SK-N-SH (cell line): ENCODE measurements at regions not wholly inside any gene's neighbourhood (a gene's known extent, or its start where the extent isn't known, plus 50 kb on each side); places are given as distances from the start of the nearest gene placed in this dataset.

ENCODE experiments used
- CTCF ChIA-PET: fragments of 300-600, 350-600 bp; formaldehyde crosslinking; extraction: SDS; loops from one replicate; lab custom pipeline; 2021; lab: Yijun Ruan, JAX
- POLR2A ChIA-PET: fragments of 350-600 bp; sonication (Branson Sonifier 250); formaldehyde crosslinking; extraction: SDS; loops from one replicate; lab custom pipeline; 2020; ENCODE audit warnings: antibody characterized with exemption, inconsistent platforms; lab: Yijun Ruan, JAX
- DNase-seq: peaks from one replicate; pipeline ENCODE4 v3.0.0; 2012
- H2AFZ ChIP-seq: fragments of 200-600 bp; sonication (generic); 2 replicates; pipeline ENCODE4 v1.8.1; 2016; ENCODE audit warnings: antibody characterized with exemption, mild to moderate bottlenecking, low read depth
- H3F3A ChIP-seq: fragments of 200-600 bp; sonication (generic); replicated peaks from 2 replicates; pipeline ENCODE3; 2016; ENCODE audit warnings: antibody characterized with exemption, mild to moderate bottlenecking; ENCODE audit not compliant: insufficient read depth
- H3K27ac ChIP-seq, 2 experiments: fragments of 200-500 bp in 1 of 2; fragments of 200-600 bp in 1 of 2; sonication (Bioruptor generic) in 1 of 2; sonication (generic), shearing (Covaris generic) in 1 of 2; 2 replicates each; pipeline versions ENCODE4 v1.5.1 to v1.6.1; 2014 to 2016; ENCODE audit warnings: low read depth in 2 of 2, inconsistent platforms in 1 of 2, low read length in 1 of 2, mild to moderate bottlenecking in 1 of 2, mixed read lengths in 1 of 2
- H3K27me3 ChIP-seq: fragments of 200-600 bp; sonication (generic), shearing (Covaris generic); 2 replicates; pipeline ENCODE4 v1.6.1; 2016; ENCODE audit warnings: mixed run types; ENCODE audit not compliant: insufficient read depth
- H3K36me3 ChIP-seq, 2 experiments: fragments of 200-500 bp in 1 of 2; fragments of 200-600 bp in 1 of 2; sonication (Bioruptor generic) in 1 of 2; sonication (generic) in 1 of 2; replicated peaks in 1 of 2; 2 replicates each; pipeline versions ENCODE3 to v1.5.1; 2014 to 2016; ENCODE audit warnings: low read length in 1 of 2, mild to moderate bottlenecking in 1 of 2; ENCODE audit not compliant: insufficient read depth in 2 of 2, control insufficient read depth in 1 of 2
- H3K4me1 ChIP-seq, 2 experiments: fragments of 200-500 bp in 1 of 2; fragments of 200-600 bp in 1 of 2; sonication (Bioruptor generic) in 1 of 2; sonication (generic), shearing (Covaris generic) in 1 of 2; 2 replicates each; pipeline versions ENCODE4 v1.5.1 to v1.6.1; 2014 to 2016; ENCODE audit warnings: low read depth in 1 of 2, low read length in 1 of 2, mixed run types in 1 of 2; ENCODE audit not compliant: insufficient read depth in 2 of 2, control insufficient read depth in 1 of 2
- H3K4me2 ChIP-seq: fragments of 200-600 bp; sonication (generic), shearing (Covaris generic); 2 replicates; pipeline ENCODE4 v1.6.1; 2017; ENCODE audit warnings: mixed run types
- H3K4me3 ChIP-seq, 2 experiments: fragments of 200-500 bp in 1 of 2; fragments of 200-600 bp in 1 of 2; sonication (Bioruptor generic) in 1 of 2; sonication (generic), shearing (Covaris generic) in 1 of 2; 2 replicates each; pipeline versions ENCODE4 v1.5.1 to v1.8.1; 2014 to 2016; ENCODE audit warnings: low read depth in 2 of 2, inconsistent platforms in 1 of 2, low read length in 1 of 2, mild to moderate bottlenecking in 1 of 2, mixed read lengths in 1 of 2, moderate library complexity in 1 of 2
- H3K79me2 ChIP-seq: fragments of 200-600 bp; sonication (generic); 2 replicates; pipeline ENCODE4 v1.8.1; 2017; ENCODE audit warnings: mild to moderate bottlenecking; ENCODE audit not compliant: insufficient read depth
- H3K9ac ChIP-seq: fragments of 200-600 bp; sonication (generic); 2 replicates; pipeline ENCODE4 v1.6.1; 2017; ENCODE audit warnings: mixed run types
- H3K9me2 ChIP-seq: fragments of 200-600 bp; sonication (generic); 2 replicates; pipeline ENCODE4 v1.6.1; 2017; ENCODE audit warnings: mixed run types
- H3K9me3 ChIP-seq: fragments of 200-600 bp; sonication (generic); 2 replicates; pipeline ENCODE4 v1.6.1; 2017; ENCODE audit warnings: mixed run types, mild to moderate bottlenecking, moderate library complexity
- H4K20me1 ChIP-seq: fragments of 200-600 bp; sonication (generic); 2 replicates; pipeline ENCODE4 v1.6.1; 2017; ENCODE audit warnings: mild to moderate bottlenecking, mixed run types; ENCODE audit not compliant: insufficient read depth
- ELF1 ChIP-seq: IDR thresholded peaks from 2 replicates; pipeline ENCODE4 v1.4.0; 2012
- EP300 ChIP-seq, 2 experiments: IDR thresholded peaks; 2 replicates each; pipeline versions ENCODE4 v1.4.0 to v1.6.1; 2012; ENCODE audit warnings: borderline replicate concordance in 1 of 2, low read depth in 1 of 2, low read length in 1 of 2
- FOXJ3 ChIP-seq: sonication (generic); formaldehyde crosslinking; IDR thresholded peaks from 2 replicates; pipeline ENCODE4 v1.5.1; 2020; ENCODE audit warnings: mild to moderate bottlenecking, missing genetic modification reagents
- GATA2 ChIP-seq: sonication (generic); formaldehyde crosslinking; IDR thresholded peaks from 2 replicates; pipeline ENCODE4 v1.5.0; 2020; ENCODE audit warnings: mild to moderate bottlenecking, missing genetic modification reagents
- JUND ChIP-seq: IDR thresholded peaks from 2 replicates; pipeline ENCODE4 v1.4.0; 2012
- MEF2A ChIP-seq: IDR thresholded peaks from 2 replicates; pipeline ENCODE4 v1.4.0; 2012; ENCODE audit warnings: low read depth, borderline replicate concordance
- MXI1 ChIP-seq: IDR thresholded peaks from 2 replicates; pipeline ENCODE4 v1.6.1; 2012; ENCODE audit warnings: mild to moderate bottlenecking, low read depth, low read length, improper control_type of control experiment
- PBX3 ChIP-seq: IDR thresholded peaks from 2 replicates; pipeline ENCODE4; 2012
- POLR2AphosphoS5 ChIP-seq: IDR thresholded peaks from 2 replicates; pipeline ENCODE4 v1.6.1; 2012; ENCODE audit warnings: low read depth, low read length
- RXRA ChIP-seq: IDR thresholded peaks from 2 replicates; pipeline ENCODE4 v1.4.0; 2012; ENCODE audit warnings: low read depth, mild to moderate bottlenecking, borderline replicate concordance
- SIN3A ChIP-seq: IDR thresholded peaks from 2 replicates; pipeline ENCODE4 v1.6.1; 2012; ENCODE audit warnings: low read depth, mild to moderate bottlenecking, low read length, moderate library complexity, borderline replicate concordance
- TCF12 ChIP-seq: IDR thresholded peaks from 2 replicates; pipeline ENCODE4 v1.4.0; 2012
- TEAD4 ChIP-seq: IDR thresholded peaks from 2 replicates; pipeline ENCODE4 v1.4.0; 2012; ENCODE audit warnings: mild to moderate bottlenecking, borderline replicate concordance; ENCODE audit not compliant: insufficient read depth
- USF1 ChIP-seq: IDR thresholded peaks from 2 replicates; pipeline ENCODE4 v1.4.0; 2012; ENCODE audit warnings: low read depth, borderline replicate concordance
- USF2 ChIP-seq: fragments of 150-350 bp; IDR thresholded peaks from 2 replicates; pipeline ENCODE4 v1.6.1; 2017; ENCODE audit warnings: antibody characterized with exemption, low read length, low read depth, borderline replicate concordance
- YY1 ChIP-seq: IDR thresholded peaks from 2 replicates; pipeline ENCODE4 v1.4.0; 2012; ENCODE audit warnings: low read depth, mild to moderate bottlenecking
- WGBS: methylation state at CpG from one replicate; pipeline ENCODE4 v1.1.6; 2017; ENCODE audit warnings: low lambda C conversion rate; 5-methylcytosine and 5-hydroxymethylcytosine counted together
- TF ChIP-seq, protein P1 (sequence below): fragments of 150-350 bp; IDR thresholded peaks from 2 replicates; pipeline ENCODE4 v1.6.1; 2016; ENCODE audit warnings: mild to moderate bottlenecking, low read depth, low read length

DNA sequence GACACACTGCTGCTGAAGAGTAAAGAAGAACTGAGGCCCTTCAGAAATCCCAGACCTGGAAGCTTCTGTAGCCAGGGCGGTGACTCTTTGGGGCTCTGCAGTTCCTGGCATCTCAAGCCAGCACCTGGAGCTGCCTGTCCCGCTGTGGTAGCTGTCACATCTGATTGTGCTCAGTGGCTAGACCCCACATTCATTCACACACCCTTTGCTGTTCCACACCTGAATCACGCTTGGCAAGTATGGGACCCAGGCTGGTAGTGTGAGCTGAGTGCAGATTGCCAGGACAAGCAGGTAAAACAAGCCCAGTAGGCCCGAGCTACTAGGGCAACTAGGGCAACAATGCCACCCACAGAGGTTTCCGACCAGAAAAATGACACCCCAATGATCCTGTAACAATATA, 218.2 kb downstream of the VGLL3 start:
- H3K4me1 ChIP-seq, result no peaks in the 10 kb centered on the region
- H3K79me2 ChIP-seq, result no peaks in the 10 kb centered on the region
- H3K9ac ChIP-seq, result no peak overlapping the region
- no peaks in the 10 kb centered on the region for H3K9me3 ChIP-seq
- H3K36me3 ChIP-seq, result no peaks in the 10 kb centered on the region
- POLR2A ChIA-PET, result no interaction called here
- H3K27me3 ChIP-seq, result peaks cover 13% of the 10 kb centered on the region; the same call in 1 of the 2 replicates
- no peak overlapping the region for H3K4me2 ChIP-seq
- no peak overlapping the region for H3K4me3 ChIP-seq
- CTCF ChIA-PET, result interaction anchor here (0.7 to 3.2 kb wide), 10 partner anchors 8 to 396 kb away, joined by 3 to 22 read pairs (median 4); no protein-coding TSS in a partner anchor
- WGBS, result 1% methylated on average over 5 of the region's 5 CpGs
- H3F3A ChIP-seq, result no peaks in the 10 kb centered on the region
- no peak for DNase-seq
- H3K9me2 ChIP-seq, result no peaks in the 10 kb centered on the region
- H2AFZ ChIP-seq, result no peak overlapping the region
- no peak overlapping the region for H3K27ac ChIP-seq
- no peak for TF ChIP-seq FOXJ3 (CRISPR knock-in tag)
- TF ChIP-seq JUND, result no peak
- no peak for TF ChIP-seq PBX3
- TF ChIP-seq TCF12, result no peak
- TF ChIP-seq TEAD4, result no peak
- no peak for TF ChIP-seq YY1
- no peak for TF ChIP-seq RXRA
- no peak for TF ChIP-seq MXI1
- no peaks in the 10 kb centered on the region for H4K20me1 ChIP-seq

DNA sequence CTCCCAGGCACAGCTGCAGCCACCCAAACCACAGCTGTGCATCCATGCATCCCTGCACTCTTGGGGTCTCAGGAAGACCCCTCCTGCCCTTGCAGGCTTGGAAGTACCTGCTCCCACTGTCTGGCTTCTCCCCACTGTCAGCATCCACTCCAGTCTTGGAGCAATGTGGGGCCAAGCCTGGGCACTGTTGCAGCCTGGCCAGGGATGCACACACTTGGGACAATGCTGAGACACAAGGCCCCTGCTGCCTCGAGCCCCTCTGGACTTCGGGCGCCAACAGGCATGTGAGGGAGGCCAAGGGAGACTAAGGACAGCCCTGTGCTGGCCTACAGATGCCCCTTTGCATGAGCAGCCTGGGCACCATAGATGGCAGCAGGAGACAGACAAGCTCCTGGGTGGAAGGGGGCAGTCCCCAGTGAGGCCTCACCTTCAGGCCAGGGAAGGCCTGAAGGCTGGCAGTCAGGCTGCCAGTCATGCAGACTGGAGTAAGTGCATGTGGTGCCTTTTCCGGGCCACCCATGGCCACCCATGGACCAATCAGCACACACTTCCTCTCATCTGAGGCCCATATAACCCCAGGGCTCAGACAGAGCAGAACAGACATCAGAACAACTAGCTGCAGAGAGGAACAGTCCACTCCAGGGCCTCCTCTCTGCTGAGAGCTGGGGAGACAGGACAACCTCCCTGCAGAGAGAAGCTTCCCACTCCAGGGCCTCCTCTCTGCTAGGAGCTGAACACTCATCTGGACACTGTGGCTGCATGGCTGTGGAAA, 219.0 kb downstream of the VGLL3 start:
- Histone ChIP-seq H3K9me3 (no peaks in the 10 kb centered on the region), H3K79me2 (no peaks in the 10 kb centered on the region), H3K4me2 (no peak overlapping the region), H3K27ac (no peak overlapping the region), H2AFZ (no peak overlapping the region), H3K9ac (no peak overlapping the region), H3K36me3 (no peaks in the 10 kb centered on the region), H3K9me2 (no peaks in the 10 kb centered on the region), H3K4me1 (no peaks in the 10 kb centered on the region), H3K27me3 (peaks cover 13% of the 10 kb centered on the region; the same call in 1 of the 2 replicates), H3F3A (no peaks in the 10 kb centered on the region), H3K4me3 (no peak overlapping the region), H4K20me1 (no peaks in the 10 kb centered on the region)
- POLR2A ChIA-PET, result no interaction called here
- DNase-seq, result no peak
- 0% methylated on average over 1 of the region's 4 CpGs for WGBS
- no peak for TF ChIP-seq SIN3A
- no peak for TF ChIP-seq EP300 (IDR thresholded peaks at IDR 0.05; ENCODE audit: borderline replicate concordance in 1 of 2, low read depth in 1 of 2, low read length in 1 of 2)
- no peak for TF ChIP-seq GATA2 (CRISPR knock-in tag)
- TF ChIP-seq, all 33 proteins: peak for 0
- CTCF ChIA-PET, result interaction anchor here (0.9 to 2.0 kb wide), 2 partner anchors 374 to 395 kb away, joined by 3 to 7 read pairs; no protein-coding TSS in a partner anchor

DNA sequence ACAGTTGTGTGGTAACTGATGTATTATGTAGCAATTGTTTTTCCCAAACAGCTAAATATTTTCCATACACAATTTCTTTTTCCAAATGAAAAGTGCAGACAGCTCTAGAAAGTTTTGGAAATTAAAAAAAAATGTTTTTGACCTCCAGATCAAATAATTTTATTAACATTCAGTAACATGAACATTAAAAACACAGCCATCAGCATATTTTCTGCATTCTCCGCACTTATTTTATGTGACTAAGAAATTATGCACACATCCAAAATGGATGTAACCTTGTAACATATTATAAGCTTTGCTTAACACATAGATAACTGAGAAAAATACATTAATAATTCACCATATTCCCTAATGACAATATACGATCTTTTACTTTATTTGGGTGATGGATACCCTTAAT, 224.6 kb downstream of the VGLL3 start:
- CTCF ChIA-PET, result no interaction called here
- Histone ChIP-seq H3K9me2 (no peaks in the 10 kb centered on the region), H3K27ac (no peak overlapping the region), H3K27me3 (no peaks in the 10 kb centered on the region; the same call in 1 of the 2 replicates), H2AFZ (no peak overlapping the region), H3K36me3 (no peaks in the 10 kb centered on the region), H3K9ac (no peak overlapping the region), H3K4me2 (no peak overlapping the region), H3K9me3 (no peaks in the 10 kb centered on the region), H3F3A (no peaks in the 10 kb centered on the region), H3K4me3 (no peak overlapping the region), H3K4me1 (no peaks in the 10 kb centered on the region), H3K79me2 (no peaks in the 10 kb centered on the region), H4K20me1 (no peaks in the 10 kb centered on the region)
- 10% methylated on average over 2 of the region's 2 CpGs for WGBS
- DNase-seq, result no peak
- POLR2A ChIA-PET, result no interaction called here
- no peak for TF ChIP-seq TEAD4
- no peak for TF ChIP-seq EP300 (IDR thresholded peaks at IDR 0.05; ENCODE audit: borderline replicate concordance in 1 of 2, low read depth in 1 of 2, low read length in 1 of 2)
- no peak for TF ChIP-seq USF2
- TF ChIP-seq MEF2A, result no peak
- no peak for TF ChIP-seq RXRA
- no peak for TF ChIP-seq ELF1
- no peak for TF ChIP-seq FOXJ3 (CRISPR knock-in tag)
- no peak for TF ChIP-seq POLR2AphosphoS5
- TF ChIP-seq, protein P1, sequence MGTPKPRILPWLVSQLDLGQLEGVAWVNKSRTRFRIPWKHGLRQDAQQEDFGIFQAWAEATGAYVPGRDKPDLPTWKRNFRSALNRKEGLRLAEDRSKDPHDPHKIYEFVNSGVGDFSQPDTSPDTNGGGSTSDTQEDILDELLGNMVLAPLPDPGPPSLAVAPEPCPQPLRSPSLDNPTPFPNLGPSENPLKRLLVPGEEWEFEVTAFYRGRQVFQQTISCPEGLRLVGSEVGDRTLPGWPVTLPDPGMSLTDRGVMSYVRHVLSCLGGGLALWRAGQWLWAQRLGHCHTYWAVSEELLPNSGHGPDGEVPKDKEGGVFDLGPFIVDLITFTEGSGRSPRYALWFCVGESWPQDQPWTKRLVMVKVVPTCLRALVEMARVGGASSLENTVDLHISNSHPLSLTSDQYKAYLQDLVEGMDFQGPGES, result no peak
- no peak for TF ChIP-seq USF1
- TF ChIP-seq SIN3A, result no peak
- no peak for TF ChIP-seq YY1
- TF ChIP-seq MXI1, result no peak
